ENCODE measurements at regions not wholly inside any gene's neighbourhood (a gene's known extent, or its start where the extent isn't known, plus 50 kb on each side); places are given as distances from the start of the nearest gene placed in this dataset.

- TF ChIP-seq ZNF175 (CRISPR knock-in tag; IDR thresholded peaks at IDR 0.05; ENCODE audit: low read depth) (no peak), CHD1 (IDR thresholded peaks at IDR 0.05; ENCODE audit: low read length) (no peak), ZNF224 (CRISPR knock-in tag; IDR thresholded peaks at IDR 0.05) (no peak), RBM34 (IDR thresholded peaks at IDR 0.05; ENCODE audit: borderline replicate concordance, insufficient read depth, low read length) (no peak), ZBTB8A (IDR thresholded peaks at IDR 0.05; ENCODE audit: partially characterized antibody) (no peak), SMC3 (conservative IDR thresholded peaks at IDR 0.05; ENCODE audit: insufficient read depth, low read depth, low read length) (peak; percentile 96), E2F1 (CRISPR knock-in tag; IDR thresholded peaks at IDR 0.05) (no peak), MNT (conservative IDR thresholded peaks at IDR 0.05) (0 out of 4 replicates have a peak, but pooled peaks of 1 of the 2 experiments have one; percentile 33), CBX3 (IDR thresholded peaks at IDR 0.05; ENCODE audit: borderline replicate concordance in 1 of 2, low read length in 2 of 2) (peak in 1 of 2 experiments; percentile 46; a peak in 1 of 3 replicates), BCLAF1 (IDR thresholded peaks at IDR 0.05; ENCODE audit: borderline replicate concordance in 1 of 2, control insufficient read depth in 1 of 2, low read depth in 2 of 2, low read length in 1 of 2) (no peak), MBD1 (CRISPR knock-in tag; IDR thresholded peaks at IDR 0.05) (no peak; the same call in 1 of the 2 replicates), DMBX1 (CRISPR knock-in tag; IDR thresholded peaks at IDR 0.05; ENCODE audit: borderline replicate concordance) (no peak), CHD2 (IDR thresholded peaks at IDR 0.05; ENCODE audit: low read depth, low read length) (no peak), ARID3A (IDR thresholded peaks at IDR 0.05; ENCODE audit: borderline replicate concordance, low read depth, low read length) (peak; percentile 68; the same call in 1 of the 2 replicates), PTTG1 (tag; IDR thresholded peaks at IDR 0.05; ENCODE audit: low read depth) (no peak), ELF4 (CRISPR knock-in tag; IDR thresholded peaks at IDR 0.05) (no peak), MAFF (IDR thresholded peaks at IDR 0.05; ENCODE audit: low read length) (peak; percentile 16; the same call in 1 of the 2 replicates)
Measured at GRCh38 chr7:112550468-112551060, 69.8 kb downstream of the LSMEM1 start (continued).
